ENCODE measurements at regions not wholly inside any gene's neighbourhood (a gene's known extent, or its start where the extent isn't known, plus 50 kb on each side); places are given as distances from the start of the nearest gene placed in this dataset.
A peak's percentile ranks its signal among the peaks of the same experiment; 100 is the strongest.

DNA sequence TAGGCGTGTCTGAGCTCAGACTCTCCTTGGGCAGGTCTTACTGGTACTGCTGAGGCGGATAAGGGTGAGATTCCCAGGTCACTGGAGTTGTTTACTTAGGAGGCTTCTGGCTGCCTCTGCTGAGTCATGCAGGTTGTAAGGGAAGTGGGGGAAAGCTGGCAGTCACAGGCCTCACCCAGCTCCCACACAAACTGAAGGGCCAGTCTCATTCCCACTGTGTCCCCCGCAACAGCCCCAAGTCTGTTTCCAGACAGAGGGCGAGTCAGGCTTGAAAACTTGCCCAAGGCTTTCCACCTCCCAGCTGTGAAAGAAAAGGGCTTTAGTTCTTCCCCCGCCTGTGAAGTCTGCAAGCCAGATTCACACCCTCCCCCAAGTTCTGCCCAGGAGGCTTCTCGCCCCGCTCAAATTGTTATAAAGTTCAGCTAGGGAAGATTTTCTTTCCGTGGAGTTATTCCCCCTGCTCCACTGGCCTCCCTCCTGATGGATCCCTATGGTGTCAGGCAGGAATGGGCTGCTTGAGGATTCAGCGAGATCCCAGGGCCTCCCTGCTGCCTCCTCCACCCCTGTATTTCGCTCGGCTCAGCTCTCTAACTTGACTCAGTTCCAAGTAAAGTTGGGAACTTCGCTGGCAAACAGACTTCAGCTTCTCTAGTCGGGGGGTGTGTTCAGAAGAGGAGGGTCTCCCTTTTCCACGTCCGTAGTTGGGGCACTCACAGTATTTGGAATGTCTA, 248.6 kb downstream of the NR4A2 start:
- DNase-seq: no peak

DNA sequence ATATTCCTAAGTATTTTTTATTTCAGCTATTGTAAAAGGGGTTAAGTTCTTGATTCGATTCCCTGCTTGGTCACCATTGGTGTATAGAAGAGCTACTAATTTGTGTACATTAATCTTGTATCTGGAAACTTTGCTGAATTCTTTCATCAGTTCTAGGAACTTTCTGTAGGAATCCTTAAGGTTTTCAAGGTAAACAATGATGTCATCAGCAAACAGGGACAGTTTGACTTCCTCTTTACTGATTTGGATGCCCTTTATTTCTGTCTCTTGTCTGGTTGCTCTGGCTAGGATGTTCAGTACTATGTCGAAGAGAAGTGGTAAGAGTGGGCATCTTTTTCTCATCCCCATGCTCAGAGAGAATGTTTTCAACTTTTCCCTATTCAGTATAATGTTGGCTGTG, 252.7 kb downstream of the NR4A2 start:
- DNase-seq: no peak

DNA sequence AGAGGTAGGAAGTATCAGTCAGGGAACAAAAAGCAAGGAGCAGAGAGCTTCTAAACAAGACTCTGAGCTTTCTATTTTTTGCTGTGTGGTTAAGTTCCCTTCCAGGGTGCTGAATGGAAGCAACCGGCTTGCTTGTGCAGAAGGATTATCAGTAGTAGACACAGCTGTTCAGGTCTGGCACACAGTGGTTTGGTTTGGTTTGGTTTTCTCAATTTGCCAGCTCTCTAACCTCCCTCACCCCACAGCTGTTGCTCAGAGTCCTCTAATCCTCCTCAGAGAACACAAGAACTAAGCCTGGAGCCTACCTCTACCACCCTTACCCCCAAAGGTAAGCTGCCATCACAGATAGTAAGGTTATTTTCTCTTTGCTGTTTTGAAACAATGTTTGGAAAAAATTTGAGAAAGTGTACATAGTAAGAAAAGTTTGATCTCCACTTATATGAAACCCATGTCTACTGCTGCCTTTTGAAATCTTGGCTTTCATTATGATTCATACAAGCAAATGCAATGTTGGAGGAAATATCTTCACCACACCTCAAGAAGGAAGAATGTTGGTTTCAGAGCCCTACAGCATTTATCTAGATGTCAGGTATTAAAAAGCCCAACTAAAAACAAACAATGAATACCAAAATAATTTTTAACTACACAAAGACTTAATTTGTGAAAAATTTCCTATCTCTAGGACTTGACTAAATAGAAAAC, 255.3 kb downstream of the NR4A2 start:
- DNase-seq: peak; percentile 7

DNA sequence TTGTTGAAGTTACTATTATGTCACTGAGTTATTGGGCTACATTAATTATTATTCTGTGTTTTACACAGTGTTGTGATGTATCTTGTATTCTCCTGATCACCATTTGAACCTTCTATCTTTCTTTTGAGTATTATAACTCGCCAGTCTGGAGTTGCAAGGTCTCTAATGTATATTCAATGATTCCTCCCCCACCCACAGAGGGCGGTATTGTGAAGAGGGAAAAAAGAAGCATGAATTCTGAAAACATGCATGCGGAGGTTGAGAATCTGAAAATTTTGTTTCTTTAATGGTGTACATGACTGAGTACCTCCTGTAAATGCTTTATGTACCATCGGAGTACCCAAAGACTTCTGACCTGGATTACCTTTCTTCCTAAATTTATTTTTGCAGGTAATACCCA, 266.6 kb downstream of the NR4A2 start:
- DNase-seq: no peak

DNA sequence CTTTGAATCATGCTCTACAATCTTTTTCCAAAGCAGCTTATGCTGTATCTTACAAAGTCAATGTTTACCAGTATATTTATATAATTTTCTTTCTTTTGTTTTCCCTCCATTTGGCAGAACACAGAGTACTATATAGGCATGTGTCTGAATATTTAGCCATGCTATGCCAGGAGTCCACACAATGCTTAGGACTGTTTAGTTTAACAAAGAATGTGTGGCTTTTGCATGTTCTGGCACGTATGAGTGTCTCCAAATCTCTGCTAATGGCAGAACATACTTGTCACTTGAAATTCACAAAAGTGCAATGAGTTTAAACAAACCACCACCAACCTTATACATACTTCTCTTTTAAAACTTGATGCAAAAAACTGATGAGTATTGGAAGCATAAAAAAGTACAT, 268.0 kb downstream of the NR4A2 start:
- DNase-seq: no peak

DNA sequence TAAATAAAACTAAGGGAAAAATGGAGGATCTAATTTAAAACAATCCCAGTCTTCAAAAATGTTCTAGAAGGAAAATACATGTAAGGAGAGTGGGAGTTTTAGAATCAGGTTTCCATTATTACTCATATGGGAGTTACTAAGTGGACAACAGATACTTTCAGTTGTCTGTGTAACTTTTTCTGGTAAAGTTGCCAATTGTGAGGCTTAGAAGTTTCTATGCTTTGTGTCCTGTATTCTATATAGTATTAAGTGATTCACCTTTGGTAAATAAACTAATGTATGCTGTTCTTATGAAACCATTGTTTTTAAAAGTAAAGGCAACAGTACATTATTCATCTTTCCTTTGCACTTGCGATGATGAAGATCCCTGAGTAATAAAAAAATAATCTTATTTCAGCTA, 274.9 kb downstream of the NR4A2 start:
- no peak for DNase-seq

DNA sequence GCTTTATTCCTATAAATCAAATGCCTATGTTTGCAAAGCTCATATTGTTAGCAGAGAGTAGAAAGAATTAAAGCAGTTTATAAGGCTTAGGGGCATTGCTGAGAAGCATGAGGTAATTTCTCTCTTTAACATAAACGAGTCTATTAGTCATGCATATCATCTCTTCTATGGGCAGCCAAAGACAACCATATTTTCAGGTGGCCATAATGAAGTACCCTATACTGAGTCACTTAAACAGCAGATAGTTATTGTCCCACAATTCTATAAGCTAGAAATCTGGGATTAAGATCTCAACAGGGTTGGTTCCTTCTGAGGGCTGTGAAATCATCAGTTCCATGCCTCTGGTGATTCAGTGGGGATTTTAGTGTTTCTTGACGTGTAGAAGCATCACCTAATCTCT, 277.5 kb downstream of the NR4A2 start:
- no peak for DNase-seq

DNA sequence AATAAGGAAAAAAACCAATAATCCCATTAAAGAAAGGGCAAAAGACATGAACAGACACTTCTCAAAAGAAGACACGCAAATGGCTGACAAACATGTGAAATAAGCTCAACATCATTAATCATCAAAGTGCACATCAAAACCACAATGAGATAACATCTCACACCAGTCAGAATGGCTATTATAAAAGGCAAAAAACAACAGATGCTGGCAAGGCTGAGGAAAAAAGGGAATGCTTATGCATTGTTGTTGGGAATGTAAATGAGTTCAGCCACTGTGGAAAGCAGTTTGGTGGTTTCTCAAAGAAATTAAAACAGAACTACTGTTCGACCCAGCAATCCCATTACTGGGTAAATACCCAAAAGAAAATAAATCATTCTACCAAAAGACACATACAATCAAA, 285.6 kb downstream of the NR4A2 start:
- no peak for DNase-seq

DNA sequence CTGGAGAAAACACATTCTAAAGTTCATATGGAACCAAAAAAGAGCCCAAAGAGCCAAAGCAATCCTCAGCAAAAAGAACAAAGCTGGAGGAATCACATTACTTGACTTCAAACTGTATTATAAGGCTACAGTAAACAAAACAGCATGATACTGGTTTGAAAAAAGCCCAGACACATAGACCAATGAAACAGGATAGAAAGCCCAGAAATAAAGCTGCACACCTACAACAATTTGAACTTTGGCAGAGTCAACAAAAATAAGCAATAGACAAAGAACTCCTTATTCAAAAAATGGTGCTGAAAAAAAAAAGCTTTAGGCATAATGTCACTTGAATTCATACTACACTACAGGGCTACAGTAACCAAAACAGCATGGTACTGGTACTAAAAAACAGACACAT, 289.6 kb downstream of the NR4A2 start:
- DNase-seq: no peak

DNA sequence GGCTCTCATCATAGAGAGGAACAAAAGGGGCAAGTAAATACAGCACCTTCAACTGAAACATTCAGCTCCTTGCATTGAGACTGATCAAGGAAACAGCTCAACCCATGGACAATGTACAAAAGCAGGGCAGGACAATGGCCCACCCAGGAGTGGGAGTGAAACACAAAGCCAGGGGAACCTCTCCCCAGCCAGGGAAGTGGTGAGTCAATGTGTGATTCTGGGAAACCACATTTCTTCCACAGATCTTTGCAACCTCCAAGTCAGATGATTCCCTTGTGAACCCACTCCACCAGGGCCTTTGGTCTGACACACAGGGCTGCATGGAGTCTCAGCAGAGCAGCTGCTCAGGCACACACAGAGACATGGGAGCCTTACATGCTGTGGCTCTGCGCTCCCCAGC, 294.5 kb downstream of the NR4A2 start:
- DNase-seq: no peak

DNA sequence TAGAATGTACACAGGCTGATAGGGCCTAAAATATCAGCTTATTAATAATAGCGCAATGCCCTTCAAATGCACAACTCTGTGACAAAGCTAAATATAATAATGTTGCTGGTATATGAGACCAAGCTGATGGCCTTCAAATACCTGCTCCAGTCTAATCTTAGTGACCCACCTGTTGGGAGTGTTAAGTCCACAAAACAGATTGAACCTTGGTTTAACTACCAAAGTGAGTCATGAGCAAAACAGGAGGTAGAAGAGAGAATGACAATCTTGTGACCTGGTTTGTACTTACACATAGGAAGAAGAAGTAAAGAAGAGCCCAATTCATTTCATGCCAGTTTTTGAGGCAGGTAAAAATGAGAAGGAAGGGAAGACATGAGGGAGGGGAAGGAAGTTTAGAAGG, 295.0 kb downstream of the NR4A2 start:
- no peak for DNase-seq

DNA sequence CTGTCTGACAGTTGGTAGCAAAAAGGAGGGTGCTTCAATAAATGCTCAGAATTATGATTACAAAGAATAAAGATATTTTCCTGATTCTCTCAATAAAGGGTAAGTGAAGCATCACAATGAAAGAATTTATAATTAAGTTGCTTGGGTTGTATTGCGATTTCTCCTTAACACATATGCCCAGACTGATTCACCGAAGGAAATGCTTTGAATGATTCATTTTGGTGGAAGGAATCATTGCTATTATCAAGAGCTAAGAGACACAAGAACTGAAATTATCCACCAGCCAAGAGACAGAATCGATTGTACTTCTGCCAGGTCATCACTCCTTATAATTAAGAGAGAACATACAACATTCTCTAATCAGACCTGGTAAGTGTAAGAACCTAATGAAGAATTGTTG, 301.4 kb downstream of the NR4A2 start:
- DNase-seq: no peak

DNA sequence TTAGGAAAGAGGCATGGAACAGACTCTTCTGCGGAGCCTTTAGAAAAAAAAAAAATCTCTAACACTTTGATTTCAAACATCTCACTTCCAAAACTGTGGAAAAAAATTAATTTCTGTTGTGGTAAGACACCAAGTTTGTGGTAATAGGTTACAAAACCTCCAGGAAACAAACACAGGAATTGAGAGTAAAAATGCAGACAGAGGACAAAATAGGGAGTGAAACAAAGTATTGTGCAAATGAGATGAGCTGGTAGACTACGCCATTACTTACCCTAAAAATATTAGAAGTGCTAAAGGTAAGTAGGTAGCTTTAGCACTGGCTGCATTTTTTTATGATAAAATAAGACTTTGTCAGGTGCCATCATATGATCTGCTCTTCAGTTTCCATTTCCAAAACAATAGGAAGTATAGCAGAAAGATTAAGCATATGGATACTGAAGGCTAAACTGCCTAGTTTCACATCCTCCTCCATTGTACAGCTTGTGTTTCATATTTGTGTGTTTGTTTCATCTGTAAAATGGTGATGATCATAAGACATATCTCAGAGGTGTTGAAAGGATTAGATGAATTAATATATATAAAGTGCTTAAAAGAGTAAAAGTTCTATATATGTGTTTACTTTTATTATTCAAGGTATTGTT, 309.2 kb downstream of the NR4A2 start:
- no peak for DNase-seq

DNA sequence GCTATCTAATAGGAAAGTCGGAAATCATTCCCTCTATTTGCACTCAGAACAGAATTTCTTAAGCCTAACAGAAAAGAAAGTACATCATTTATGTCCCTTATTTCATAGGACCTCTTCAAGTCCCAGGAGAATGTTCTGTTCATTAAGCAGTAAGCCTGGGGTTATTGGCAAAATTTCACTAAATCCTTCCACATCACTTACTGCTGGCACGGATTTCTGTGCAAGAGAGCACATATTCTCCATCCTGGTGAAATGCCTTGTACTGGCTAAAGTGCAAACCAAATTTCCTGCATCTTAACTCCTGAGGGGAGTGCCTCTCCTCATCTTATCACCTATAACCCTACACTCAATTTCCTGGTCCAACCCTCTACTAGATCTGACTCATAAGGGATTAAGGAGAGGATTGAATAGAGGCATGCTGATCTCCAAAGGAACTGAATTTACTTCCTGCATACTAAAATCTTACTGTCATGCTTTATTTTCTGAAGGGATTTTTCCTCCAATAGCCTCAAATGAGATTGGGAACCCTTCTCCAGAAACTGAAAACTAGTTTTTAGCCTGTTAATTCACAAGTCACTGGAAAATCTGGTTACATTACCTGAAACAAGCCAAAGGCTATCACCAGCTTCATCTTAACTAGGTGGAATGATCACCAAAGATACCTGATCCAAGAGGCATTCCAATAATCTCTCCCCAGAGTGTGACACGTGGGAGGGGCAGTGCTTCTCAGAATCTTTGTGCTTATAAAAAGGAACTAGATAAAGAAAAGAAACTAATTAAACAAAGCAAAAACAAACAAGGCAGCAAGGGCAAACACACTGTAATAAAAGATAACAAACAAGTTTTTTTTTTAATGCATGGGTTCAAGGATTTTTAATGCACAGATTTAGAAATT, 311.1 kb downstream of the NR4A2 start:
- no peak for DNase-seq

DNA sequence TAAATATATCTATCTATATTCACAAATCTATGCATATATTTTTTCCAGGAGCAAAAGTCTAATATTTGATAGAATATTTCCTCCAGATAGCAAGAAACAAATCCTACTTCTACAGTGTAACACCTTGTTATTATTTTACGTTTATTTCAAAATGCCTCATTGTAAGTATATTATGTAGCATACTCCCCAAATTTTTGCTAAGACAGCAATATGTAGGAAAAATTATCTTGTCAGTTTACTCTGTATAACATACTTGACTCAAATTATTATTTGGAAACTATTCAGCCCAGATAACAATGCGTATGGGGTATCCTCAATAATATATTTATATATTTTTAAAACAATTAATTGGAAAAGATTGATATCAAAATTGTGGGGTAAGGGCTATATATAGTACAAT, 313.2 kb downstream of the NR4A2 start:
- DNase-seq: no peak

DNA sequence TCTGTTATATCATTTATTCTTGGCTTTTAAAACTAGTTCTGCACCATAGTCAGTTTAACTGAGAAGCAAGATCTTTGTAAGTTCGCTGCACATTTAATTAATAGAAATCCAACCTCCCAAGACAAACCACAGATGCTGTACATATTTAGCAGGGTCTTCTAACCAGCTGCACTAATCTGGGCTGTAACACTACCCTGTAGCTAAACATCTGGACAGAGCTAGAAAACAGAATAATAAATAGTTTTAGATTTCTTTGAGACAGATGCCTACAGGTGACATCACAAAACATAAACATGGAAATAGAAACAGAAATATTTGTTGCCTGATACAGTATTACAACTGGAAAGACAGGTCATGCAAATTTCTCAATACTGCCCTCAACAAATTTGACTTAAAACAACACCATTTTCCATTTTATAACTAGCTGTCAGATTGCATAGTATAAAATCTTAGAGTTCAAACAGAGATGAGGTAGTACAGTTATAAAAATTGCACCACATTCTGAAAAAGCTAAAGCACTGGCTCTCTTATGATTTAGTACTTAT, 315.1 kb downstream of the NR4A2 start:
- no peak for DNase-seq

DNA sequence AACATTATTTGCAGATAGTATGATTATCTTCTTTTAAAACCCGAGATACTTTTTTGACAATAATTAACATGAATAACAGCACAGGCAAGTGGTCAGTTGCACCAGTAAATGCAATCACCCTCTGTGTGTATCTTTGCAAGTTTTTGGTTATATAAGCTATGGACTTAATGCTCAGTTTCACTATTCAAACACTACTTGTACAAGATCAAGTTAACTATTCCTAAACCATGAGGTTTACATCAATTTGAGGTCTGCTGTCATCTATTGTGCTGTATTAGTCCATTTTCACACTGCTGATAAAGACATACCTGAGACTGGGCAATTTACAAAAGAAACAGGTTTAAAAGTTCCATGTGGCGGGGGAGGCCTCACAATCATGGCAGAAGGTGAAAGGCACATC, 323.2 kb downstream of the NR4A2 start:
- no peak for DNase-seq

DNA sequence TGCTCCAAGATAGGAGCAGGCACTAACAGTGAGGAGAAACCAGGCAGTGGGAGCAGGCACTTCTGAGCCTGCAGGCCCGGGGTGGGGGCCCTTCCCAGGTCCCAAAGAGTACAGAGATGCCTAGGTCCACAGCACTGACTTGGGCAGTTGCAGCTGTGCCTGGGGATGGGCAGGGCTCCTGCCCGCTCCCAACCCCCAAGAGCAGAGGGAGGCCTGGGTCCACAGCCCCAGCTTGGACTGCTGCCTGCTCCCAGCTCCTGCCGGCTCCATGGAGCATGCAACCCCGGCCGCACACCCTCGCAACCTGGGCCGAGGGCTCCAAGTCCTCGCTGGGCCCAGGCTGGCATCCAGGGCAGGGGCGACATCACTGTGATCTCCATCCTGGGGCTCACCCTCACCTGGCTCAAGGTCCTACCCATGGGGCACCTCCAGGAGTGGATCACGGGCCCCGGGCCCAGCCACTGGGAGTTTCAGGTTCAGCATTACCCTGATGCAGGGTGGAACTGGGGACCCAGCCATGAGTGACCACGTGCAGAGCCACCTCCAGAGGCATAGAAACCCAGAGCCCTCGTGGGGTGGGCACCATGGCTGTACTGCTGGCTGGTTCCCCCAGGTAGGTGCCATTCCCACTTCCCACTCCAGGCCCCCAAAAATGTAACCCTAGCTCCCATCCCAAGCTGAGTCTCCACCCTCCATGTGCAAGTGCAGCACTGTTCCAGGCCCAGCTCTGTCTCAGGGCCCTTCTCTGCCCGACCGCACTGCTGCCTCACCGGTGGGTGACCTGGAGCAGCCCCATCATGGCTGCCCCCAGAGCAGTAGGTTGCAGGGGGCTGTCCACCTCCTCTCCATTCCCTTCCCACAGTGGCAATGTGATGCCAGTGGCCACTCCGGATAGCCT, 325.6 kb downstream of the NR4A2 start:
- no peak for DNase-seq

DNA sequence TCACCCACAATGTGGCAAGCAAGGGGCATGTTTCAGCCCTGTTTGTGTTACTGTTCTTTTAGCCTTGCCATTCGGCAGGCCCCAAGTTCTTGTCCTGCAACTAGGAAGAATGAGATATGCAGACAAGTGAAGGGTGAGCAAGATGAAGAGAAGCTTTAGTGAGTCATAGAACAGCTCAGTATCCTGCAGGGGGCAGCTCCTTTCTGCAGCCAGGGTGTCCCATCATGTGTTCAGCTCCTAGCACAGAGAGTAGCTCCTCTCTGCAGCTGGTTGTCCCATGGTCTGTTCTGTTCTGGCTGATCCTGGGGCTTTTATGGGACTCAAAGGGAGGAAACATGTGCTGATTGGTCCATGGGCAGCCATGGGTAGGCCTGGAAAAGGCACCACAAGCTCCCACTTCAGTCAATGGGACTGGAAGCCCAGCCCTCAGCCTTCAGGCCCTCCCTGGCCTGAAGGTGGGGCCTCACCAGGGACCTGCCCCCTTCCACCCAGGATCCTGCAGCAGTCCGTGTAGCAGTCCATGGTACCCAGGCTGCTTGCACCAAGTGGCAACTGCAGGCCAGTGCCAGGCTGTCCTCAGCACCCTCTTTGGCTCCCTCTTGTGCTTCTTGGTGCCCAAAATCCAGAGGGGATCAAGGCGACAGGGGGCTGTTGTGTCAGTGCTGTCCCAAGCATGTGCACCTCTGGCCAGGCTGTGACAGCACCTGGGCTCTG, 326.4 kb downstream of the NR4A2 start:
- no peak for DNase-seq

DNA sequence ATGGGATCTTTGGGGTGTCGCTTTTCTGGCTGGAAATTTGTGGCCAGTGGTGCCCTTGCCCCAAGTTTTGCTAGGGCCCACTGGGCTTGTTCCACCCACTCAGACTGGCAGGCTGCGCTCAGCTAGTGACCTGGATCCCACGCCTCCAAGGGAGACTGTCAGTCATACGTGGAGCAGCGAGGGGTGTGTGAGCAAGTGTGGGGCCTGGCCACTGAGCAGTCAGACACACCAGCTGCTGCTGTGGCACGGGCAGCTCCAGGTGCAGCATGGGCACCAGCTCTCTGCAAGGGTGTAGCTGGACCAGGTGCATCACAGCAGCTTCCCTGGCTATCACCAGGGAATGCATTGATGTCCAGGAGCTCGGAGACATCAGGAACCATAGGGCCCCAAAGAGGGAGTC, 327.0 kb downstream of the NR4A2 start:
- no peak for DNase-seq

DNA sequence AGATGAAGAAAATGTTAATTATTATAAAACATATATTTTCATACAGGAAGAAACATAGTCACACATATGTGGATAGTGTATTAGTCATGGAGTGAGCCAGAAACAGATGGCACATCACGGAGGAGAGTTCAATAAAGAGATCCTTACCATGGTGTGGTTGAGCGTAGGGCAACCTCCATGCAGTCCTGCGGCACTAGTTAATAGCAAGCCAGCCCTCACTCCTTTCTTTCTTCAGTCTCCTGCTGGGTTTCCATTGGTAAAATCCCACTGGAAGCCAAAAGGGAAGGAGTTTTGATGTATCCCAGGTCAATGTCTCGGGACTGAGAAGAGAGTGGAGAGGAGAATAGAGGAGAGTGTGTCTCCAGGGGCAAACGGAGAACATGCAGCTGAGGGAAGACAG, 328.1 kb downstream of the NR4A2 start:
- DNase-seq: no peak

All from NCI-H524 treated with DMSO at 0.1 percent for 48 hours (cell line).